ENCODE measurements at regions not wholly inside any gene's neighbourhood (a gene's known extent, or its start where the extent isn't known, plus 50 kb on each side); places are given as distances from the start of the nearest gene placed in this dataset.
"Not testable (repeated sequence)": the region's sequence is repeated elsewhere in the genome, so short reads cannot be mapped to it uniquely, and the experiment has no call there.

DNA sequence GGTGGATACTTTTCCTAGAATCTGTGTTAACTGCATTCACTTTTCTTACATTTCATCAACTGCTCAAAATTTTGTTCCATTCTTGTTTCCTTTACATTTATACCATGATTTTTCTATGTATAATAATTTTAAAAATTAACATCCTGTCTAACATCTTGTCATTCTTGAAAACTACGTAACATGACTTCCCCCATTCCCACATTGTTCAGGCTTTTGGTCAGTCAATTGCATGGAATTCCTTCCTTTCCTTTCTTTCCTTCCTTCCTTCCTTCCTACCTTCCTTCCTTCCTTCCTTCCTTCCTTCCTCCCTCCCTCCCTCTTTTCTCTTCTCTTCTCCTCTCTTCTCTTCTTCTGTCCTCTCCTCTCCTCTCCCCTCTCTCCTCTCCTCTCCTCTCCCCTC lies 220.7 kb upstream of the TP63 start:
- no peak for TF ChIP-seq CTCF (IDR thresholded peaks at IDR 0.05; ENCODE audit: low read depth, low read length, missing control alignments)

DNA sequence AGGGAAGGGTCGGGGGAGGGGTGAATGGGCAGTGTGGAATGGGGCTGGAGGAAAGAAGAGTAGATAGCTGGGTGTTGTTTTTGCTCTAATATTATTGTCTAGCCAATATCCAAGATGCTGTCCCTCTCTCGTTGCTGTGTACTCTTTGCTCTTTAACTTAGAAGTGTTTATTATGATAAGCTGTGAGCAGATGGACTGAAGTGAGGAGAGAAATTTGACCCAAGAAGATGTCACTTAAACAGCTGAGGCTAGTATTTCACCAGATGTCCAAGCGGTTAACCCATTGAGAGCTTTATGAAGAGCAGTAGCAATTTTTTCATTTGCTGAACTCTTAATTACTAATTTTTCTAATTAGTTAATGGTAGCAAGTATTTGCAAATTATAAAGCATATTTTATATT lies 212.2 kb upstream of the TP63 start:
- no peak for TF ChIP-seq CTCF (IDR thresholded peaks at IDR 0.05; ENCODE audit: low read depth, low read length, missing control alignments)
- DNase-seq (ENCODE audit: low read depth): no peak
- H3K4me3 ChIP-seq (ENCODE audit: low read depth, low read length): no peak overlapping the region

More for the DNA sequence above, 220.7 kb upstream of the TP63 start:
- no peak for DNase-seq (ENCODE audit: low read depth)
- H3K4me3 ChIP-seq (ENCODE audit: low read depth, low read length): no peak overlapping the region

GRCh38 chr3:189419683-189420082 lies 211.5 kb upstream of the TP63 start:
- no peak for DNase-seq (ENCODE audit: low read depth)
- no peak overlapping the region for H3K4me3 ChIP-seq (ENCODE audit: low read depth, low read length)
- TF ChIP-seq CTCF (IDR thresholded peaks at IDR 0.05; ENCODE audit: low read depth, low read length, missing control alignments): no peak

DNA sequence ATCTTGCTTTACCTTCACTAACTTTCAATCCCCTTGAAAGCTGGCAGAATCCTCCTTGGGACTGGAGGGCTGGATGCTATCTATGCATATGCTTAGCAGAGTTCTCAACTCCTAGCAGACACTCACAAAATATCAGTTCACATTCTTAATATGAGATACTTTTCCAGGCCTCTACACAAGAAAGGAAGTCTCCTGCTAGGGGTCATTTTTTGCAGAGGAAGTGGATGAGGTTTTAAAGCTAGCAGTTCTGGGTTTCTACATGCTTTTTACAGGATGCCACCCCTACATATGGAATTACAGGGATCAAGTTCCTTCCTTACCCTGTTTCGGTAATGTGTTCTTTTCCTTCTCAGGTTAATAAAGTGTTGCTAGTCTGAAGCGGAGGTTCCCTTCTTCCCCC lies 206.3 kb upstream of the TP63 start:
- no peak for DNase-seq (ENCODE audit: low read depth)
- TF ChIP-seq CTCF (IDR thresholded peaks at IDR 0.05; ENCODE audit: low read depth, low read length, missing control alignments): no peak
- no peak overlapping the region for H3K4me3 ChIP-seq (ENCODE audit: low read depth, low read length)

GRCh38 chr3:189429019-189429418 lies 202.2 kb upstream of the TP63 start:
- no peak overlapping the region for H3K4me3 ChIP-seq (ENCODE audit: low read depth, low read length)
- no peak for TF ChIP-seq CTCF (IDR thresholded peaks at IDR 0.05; ENCODE audit: low read depth, low read length, missing control alignments)
- DNase-seq (ENCODE audit: low read depth): no peak

- no peak overlapping the region for H3K4me3 ChIP-seq (ENCODE audit: low read depth, low read length)
- DNase-seq (ENCODE audit: low read depth): no peak
- no peak for TF ChIP-seq CTCF (IDR thresholded peaks at IDR 0.05; ENCODE audit: low read depth, low read length, missing control alignments)
Observed at GRCh38 chr3:189430166-189430565, 201.0 kb upstream of the TP63 start.

- not testable (repeated sequence) for DNase-seq (ENCODE audit: low read depth); H3K4me3 ChIP-seq (ENCODE audit: low read depth, low read length)
Observed at GRCh38 chr3:189442257-189442656, 188.9 kb upstream of the TP63 start.
